Spleen (tissue), 11 donors: ENCODE measurements at regions not wholly inside any gene's neighbourhood (a gene's known extent, or its start where the extent isn't known, plus 50 kb on each side); places are given as distances from the start of the nearest gene placed in this dataset.

ENCODE experiments used
- DNase-seq: peaks from one replicate; pipeline ENCODE4 v3.0.0-alpha.2; 2020
- H3K27ac ChIP-seq, 8 donors: fragments of 200-600 bp; sonication (generic) in 7 of 8; 1 replicate in 4 of 8; 2 replicates in 4 of 8; pipeline versions ENCODE4 v1.5.0 to v1.8.0; 2016 to 2021; ENCODE audit warnings: inconsistent platforms in 4 of 8, mild to moderate bottlenecking in 4 of 8, moderate library complexity in 1 of 8
- H3K27me3 ChIP-seq, 7 donors: fragments of 200-600 bp; sonication (generic) in 6 of 7; replicated peaks in 1 of 7; 1 replicate in 4 of 7; 2 replicates in 3 of 7; pipeline versions ENCODE4 v1.5.0 to v1.8.0; 2016 to 2021; ENCODE audit warnings: inconsistent platforms in 3 of 7, mild to moderate bottlenecking in 1 of 7
- H3K36me3 ChIP-seq, 6 donors: fragments of 200-600 bp; sonication (generic) in 5 of 6; 1 replicate in 4 of 6; 2 replicates in 2 of 6; pipeline versions ENCODE4 v1.5.0 to v1.8.0; 2016 to 2021; ENCODE audit warnings: inconsistent platforms in 2 of 6
- H3K4me1 ChIP-seq, 6 donors: fragments of 200-600 bp; sonication (generic) in 5 of 6; 1 replicate in 3 of 6; 2 replicates in 3 of 6; pipeline versions ENCODE4 v1.5.0 to v1.8.0; 2016 to 2021; ENCODE audit warnings: inconsistent platforms in 3 of 6
- H3K4me3 ChIP-seq, 8 donors: fragments of 200-600 bp; sonication (generic) in 7 of 8; 1 replicate in 4 of 8; 2 replicates in 4 of 8; pipeline versions ENCODE4 v1.5.0 to v1.8.0; 2016 to 2021; ENCODE audit warnings: inconsistent platforms in 4 of 8, mild to moderate bottlenecking in 4 of 8, moderate library complexity in 2 of 8
- H3K9me3 ChIP-seq, 8 donors: fragments of 200-600 bp; sonication (generic) in 7 of 8; 1 replicate in 4 of 8; 2 replicates in 4 of 8; pipeline versions ENCODE4 v1.5.0 to v1.8.0; 2016 to 2021; ENCODE audit warnings: inconsistent platforms in 4 of 8
- CTCF ChIP-seq, 11 experiments: fragments of 200-600 bp in 7 of 11; fragments of 450-650 bp in 4 of 11; sonication (generic) in 4 of 11; IDR thresholded peaks in 8 of 11; conservative IDR thresholded peaks in 3 of 11; 1 replicate in 7 of 11; 2 replicates in 4 of 11; pipeline versions ENCODE4 v1.4.0 to v1.8.0; 2016 to 2021; ENCODE audit warnings: antibody characterized with exemption in 11 of 11, inconsistent platforms in 4 of 11, mild to moderate bottlenecking in 1 of 11
- POLR2A ChIP-seq, 3 donors: fragments of 450-650 bp; IDR thresholded peaks; one replicate each; pipeline ENCODE4 v1.5.1; 2017; ENCODE audit warnings: antibody characterized with exemption in 3 of 3, mild to moderate bottlenecking in 1 of 3
- POLR2AphosphoS5 ChIP-seq, 3 donors: sonication (generic); formaldehyde crosslinking; IDR thresholded peaks; one replicate each; pipeline ENCODE4 v1.5.1; 2017; ENCODE audit warnings: antibody characterized with exemption in 3 of 3
- WGBS, 5 donors: extraction: QIAGEN DNeasy Blood & Tissue Kit in 3 of 5; methylation state at CpG; one replicate each; pipeline versions ENCODE4 v1.1.5 to v1.1.7; 2013 to 2018; 5-methylcytosine and 5-hydroxymethylcytosine counted together
- intact Hi-C: fragments of 100-400 bp; cut with DNase I; formaldehyde crosslinking; loops from one replicate; pipeline ENCODE4 v1.15.0; 2023; ENCODE audit warnings: low total_unique reads
- donor health status: healthy with polysubstance abuse.
- donor health status: DM: no; HTN: no; CAD: no; lungs with moderate emphysema.
- donor health status: DM: no; HTN: no; CAD: no.
- donor health status: Bipolar disorder and iron deficiency.
- donor health status: healthy.
- donor health status: DM: no; HTN: no; CAD: no.
- donor health status: DM: yes; HTN: yes; CAD: no.

GRCh38 chr2:147615726-147616125 lies 229.1 kb upstream of the ACVR2A start:
- Histone ChIP-seq H3K4me1 (no peaks in the 10 kb centered on the region), H3K9me3 (no peaks in the 10 kb centered on the region), H3K4me3 (no peak overlapping the region), H3K27me3 (no peaks in the 10 kb centered on the region), H3K36me3 (no peaks in the 10 kb centered on the region), H3K27ac (no peak overlapping the region)
- no peak for DNase-seq
- no peak for TF ChIP-seq POLR2A (IDR thresholded peaks at IDR 0.05)
- TF ChIP-seq POLR2AphosphoS5 (IDR thresholded peaks at IDR 0.05), result no peak
- TF ChIP-seq CTCF (IDR thresholded peaks at IDR 0.05 in 8 of 11, conservative IDR thresholded peaks at IDR 0.05 in 3 of 11), result no peak
- 80 to 97% (median 85%) methylated on average over 2 of the region's 2 CpGs for WGBS, 5 donors
- intact Hi-C loops, result no loop called here

GRCh38 chr2:147614979-147615470 lies 229.8 kb upstream of the ACVR2A start:
- no peaks in the 10 kb centered on the region for H3K9me3 ChIP-seq
- no peak for DNase-seq
- no peak overlapping the region for H3K27ac ChIP-seq
- H3K4me1 ChIP-seq, result no peaks in the 10 kb centered on the region
- H3K36me3 ChIP-seq, result no peaks in the 10 kb centered on the region
- 89 to 95% (median 92%) methylated on average over 4 of the region's 4 CpGs for WGBS, 5 donors
- TF ChIP-seq POLR2AphosphoS5 (IDR thresholded peaks at IDR 0.05), result no peak
- no peak for TF ChIP-seq CTCF (IDR thresholded peaks at IDR 0.05 in 8 of 11, conservative IDR thresholded peaks at IDR 0.05 in 3 of 11)
- TF ChIP-seq POLR2A (IDR thresholded peaks at IDR 0.05), result no peak
- intact Hi-C loops, result no loop called here
- H3K4me3 ChIP-seq, result no peak overlapping the region
- no peaks in the 10 kb centered on the region for H3K27me3 ChIP-seq

- H3K36me3 ChIP-seq, result no peaks in the 10 kb centered on the region
- no peaks in the 10 kb centered on the region for H3K27me3 ChIP-seq
- H3K9me3 ChIP-seq, result no peaks in the 10 kb centered on the region
- intact Hi-C loops, result no loop called here
- TF ChIP-seq POLR2AphosphoS5 (IDR thresholded peaks at IDR 0.05) (no peak), POLR2A (IDR thresholded peaks at IDR 0.05) (no peak), CTCF (IDR thresholded peaks at IDR 0.05 in 8 of 11, conservative IDR thresholded peaks at IDR 0.05 in 3 of 11) (no peak)
- no peak overlapping the region for H3K27ac ChIP-seq
- H3K4me1 ChIP-seq, result no peaks in the 10 kb centered on the region
- DNase-seq, result no peak
- no peak overlapping the region for H3K4me3 ChIP-seq
- WGBS, 5 donors, result 57 to 63% (median 59%) methylated on average over 3 of the region's 3 CpGs
Observed at GRCh38 chr2:147614471-147614870, 230.4 kb upstream of the ACVR2A start.

- intact Hi-C loops, result no loop called here
- H3K27me3 ChIP-seq, result no peaks in the 10 kb centered on the region
- no peak overlapping the region for H3K27ac ChIP-seq
- H3K4me3 ChIP-seq, result no peak overlapping the region
- DNase-seq, result no peak
- H3K36me3 ChIP-seq, result no peaks in the 10 kb centered on the region
- 91 to 98% (median 95%) methylated on average over 2 of the region's 2 CpGs for WGBS, 5 donors
- H3K4me1 ChIP-seq, result no peaks in the 10 kb centered on the region
- no peak for TF ChIP-seq POLR2AphosphoS5 (IDR thresholded peaks at IDR 0.05)
- no peak for TF ChIP-seq CTCF (IDR thresholded peaks at IDR 0.05 in 8 of 11, conservative IDR thresholded peaks at IDR 0.05 in 3 of 11)
- TF ChIP-seq POLR2A (IDR thresholded peaks at IDR 0.05), result no peak
- H3K9me3 ChIP-seq, result no peaks in the 10 kb centered on the region
Observed at GRCh38 chr2:147610496-147611040, 234.3 kb upstream of the ACVR2A start.
